Uterus (tissue), 2 donors: ENCODE measurements at regions not wholly inside any gene's neighbourhood (a gene's known extent, or its start where the extent isn't known, plus 50 kb on each side); places are given as distances from the start of the nearest gene placed in this dataset.

Experiments used
- CTCF ChIP-seq, 4 experiments: fragments of 200-600 bp in 2 of 4; fragments of 450-650 bp in 2 of 4; sonication (generic) in 2 of 4; IDR thresholded peaks; one replicate each; pipeline ENCODE4 v1.5.1; 2016 to 2019; ENCODE audit warnings: antibody characterized with exemption in 4 of 4, mild to moderate bottlenecking in 2 of 4, moderate library complexity in 1 of 4
- POLR2A ChIP-seq, 2 donors: fragments of 450-650 bp; IDR thresholded peaks; one replicate each; pipeline ENCODE4 v1.6.1; 2016; ENCODE audit warnings: antibody characterized with exemption in 2 of 2, mild to moderate bottlenecking in 1 of 2, moderate library complexity in 1 of 2

- TF ChIP-seq POLR2A (IDR thresholded peaks at IDR 0.05): no peak
- no peak for TF ChIP-seq CTCF (IDR thresholded peaks at IDR 0.05)
Observed at GRCh38 chr6:163834226-163834970, 419.9 kb downstream of the QKI start.
